ENCODE measurements at regions not wholly inside any gene's neighbourhood (a gene's known extent, or its start where the extent isn't known, plus 50 kb on each side); places are given as distances from the start of the nearest gene placed in this dataset.

- TF ChIP-seq, protein P1, sequence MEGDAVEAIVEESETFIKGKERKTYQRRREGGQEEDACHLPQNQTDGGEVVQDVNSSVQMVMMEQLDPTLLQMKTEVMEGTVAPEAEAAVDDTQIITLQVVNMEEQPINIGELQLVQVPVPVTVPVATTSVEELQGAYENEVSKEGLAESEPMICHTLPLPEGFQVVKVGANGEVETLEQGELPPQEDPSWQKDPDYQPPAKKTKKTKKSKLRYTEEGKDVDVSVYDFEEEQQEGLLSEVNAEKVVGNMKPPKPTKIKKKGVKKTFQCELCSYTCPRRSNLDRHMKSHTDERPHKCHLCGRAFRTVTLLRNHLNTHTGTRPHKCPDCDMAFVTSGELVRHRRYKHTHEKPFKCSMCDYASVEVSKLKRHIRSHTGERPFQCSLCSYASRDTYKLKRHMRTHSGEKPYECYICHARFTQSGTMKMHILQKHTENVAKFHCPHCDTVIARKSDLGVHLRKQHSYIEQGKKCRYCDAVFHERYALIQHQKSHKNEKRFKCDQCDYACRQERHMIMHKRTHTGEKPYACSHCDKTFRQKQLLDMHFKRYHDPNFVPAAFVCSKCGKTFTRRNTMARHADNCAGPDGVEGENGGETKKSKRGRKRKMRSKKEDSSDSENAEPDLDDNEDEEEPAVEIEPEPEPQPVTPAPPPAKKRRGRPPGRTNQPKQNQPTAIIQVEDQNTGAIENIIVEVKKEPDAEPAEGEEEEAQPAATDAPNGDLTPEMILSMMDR (conservative IDR thresholded peaks at IDR 0.05; ENCODE audit: low read depth, low read length): no peak
- no peak for TF ChIP-seq EZH2 (IDR thresholded peaks at IDR 0.05; ENCODE audit: borderline replicate concordance, low read depth, low read length, poor library complexity, severe bottlenecking)
Observed at GRCh38 chr6:151167034-151167433, 72.7 kb upstream of the AKAP12 start.
